ENCODE measurements at regions not wholly inside any gene's neighbourhood (a gene's known extent, or its start where the extent isn't known, plus 50 kb on each side); places are given as distances from the start of the nearest gene placed in this dataset.

DNA sequence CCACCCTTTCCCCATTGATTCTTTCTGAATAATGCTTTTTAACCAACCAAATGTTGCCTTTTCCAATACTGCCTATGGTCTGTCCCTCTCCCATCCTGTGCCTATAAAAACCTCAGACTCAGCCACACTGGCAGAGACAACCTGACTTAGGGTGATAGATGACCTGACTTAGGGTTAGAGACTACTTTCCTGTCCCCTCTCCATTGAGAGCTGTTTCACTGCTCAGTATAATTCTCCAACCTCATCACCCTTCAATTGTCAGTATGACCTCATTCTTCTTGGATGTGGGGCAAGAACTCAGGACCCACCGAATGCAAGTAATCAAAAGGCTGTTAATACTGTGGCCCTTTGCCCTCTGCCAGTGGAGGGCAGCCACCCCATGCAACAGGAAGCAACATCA, 182.3 kb upstream of the STK17B start:
- no peak overlapping the region for H3K27ac ChIP-seq
- peaks cover 0 to 8% (median 0%) of the 10 kb centered on the region in 9 donors for H3K36me3 ChIP-seq
- intact Hi-C loops (cut with DNase I) = loop anchor here in 1 of 10 donors (10.0 kb wide), 1 partner anchor 81 kb away; no protein-coding TSS in a partner anchor
- peaks cover 0 to 33% (median 8%) of the 10 kb centered on the region in 12 donors for H3K4me1 ChIP-seq
- DNase-seq (no peak), ATAC-seq (no peak)
- peaks cover 0 to 8% (median 0%) of the 10 kb centered on the region in 12 donors for H3K9me3 ChIP-seq
- TF ChIP-seq CTCF (IDR thresholded peaks at IDR 0.05) (no peak), POLR2A (IDR thresholded peaks at IDR 0.05) (no peak)
- no peaks in the 10 kb centered on the region for H3K27me3 ChIP-seq
- H3K4me3 ChIP-seq = no peak overlapping the region
- WGBS, 4 donors = 57 to 100% (median 92%) methylated on average over 1 of the region's 1 CpG

- DNase-seq (no peak), ATAC-seq (no peak)
- Histone ChIP-seq H3K4me1 (peaks cover 0 to 33% (median 8%) of the 10 kb centered on the region in 12 donors), H3K9me3 (peaks cover 0 to 8% (median 0%) of the 10 kb centered on the region in 12 donors), H3K4me3 (no peak overlapping the region), H3K27ac (no peak overlapping the region), H3K27me3 (no peaks in the 10 kb centered on the region), H3K36me3 (peaks cover 0 to 8% (median 0%) of the 10 kb centered on the region in 9 donors)
- TF ChIP-seq CTCF (IDR thresholded peaks at IDR 0.05) = no peak
- no peak for TF ChIP-seq POLR2A (IDR thresholded peaks at IDR 0.05)
- intact Hi-C loops (cut with DNase I) = loop anchor here in 1 of 10 donors (10.0 kb wide), 1 partner anchor 81 kb away; no protein-coding TSS in a partner anchor
- WGBS, 4 donors = 96 to 99% (median 97%) methylated on average over 4 of the region's 4 CpGs
These were observed 182.8 kb upstream of the STK17B start for GRCh38 chr2:196354186-196354585.

- TF ChIP-seq POLR2A (IDR thresholded peaks at IDR 0.05) (no peak), CTCF (IDR thresholded peaks at IDR 0.05) (no peak)
These were observed 185.0 kb upstream of the STK17B start for GRCh38 chr2:196356332-196356731.

DNA sequence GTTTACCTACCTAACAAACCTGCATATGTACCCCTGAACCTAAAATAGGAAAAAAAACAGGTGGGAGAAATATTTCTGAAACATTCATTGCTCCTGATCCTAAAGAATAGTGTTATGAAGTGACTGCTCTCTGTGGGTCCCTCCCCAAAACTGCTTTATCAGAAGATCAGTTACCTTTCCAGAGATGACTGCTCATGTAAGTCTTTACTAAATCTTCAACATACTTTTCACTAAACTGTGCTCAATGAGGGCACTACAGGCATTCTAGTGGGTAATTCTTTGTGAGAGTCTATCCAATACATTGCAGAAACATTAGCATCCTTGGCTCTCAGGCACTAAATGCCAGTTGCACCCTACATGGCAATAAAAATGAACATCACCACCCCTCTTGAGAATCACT, 189.3 kb upstream of the STK17B start:
- H3K27ac ChIP-seq = peak overlapping the region; percentile 19 to 76 (median 49)
- ATAC-seq (no peak), DNase-seq (no peak)
- TF ChIP-seq POLR2A (IDR thresholded peaks at IDR 0.05) (no peak), CTCF (IDR thresholded peaks at IDR 0.05) (no peak)
- H3K27me3 ChIP-seq = no peaks in the 10 kb centered on the region
- H3K4me3 ChIP-seq = peak overlapping the region; percentile 6 to 58 (median 48)
- intact Hi-C loops (cut with DNase I) = loop anchor here in 4 of 10 donors (5.0 to 10.0 kb wide), 4 partner anchors 42 to 87 kb away; no protein-coding TSS in a partner anchor
- no peaks in the 10 kb centered on the region for H3K36me3 ChIP-seq
- peaks cover 0 to 30% (median 12%) of the 10 kb centered on the region in 12 donors for H3K4me1 ChIP-seq
- H3K9me3 ChIP-seq = no peaks in the 10 kb centered on the region

More at GRCh38 chr2:196356332-196356731, 185.0 kb upstream of the STK17B start:
- no peak for DNase-seq
- intact Hi-C loops (cut with DNase I) = loop anchor here in 1 of 10 donors (10.0 kb wide), 1 partner anchor 78 kb away; no protein-coding TSS in a partner anchor
- WGBS, 4 donors = 61 to 70% (median 63%) methylated on average over 4 of the region's 4 CpGs
- Histone ChIP-seq H3K27me3 (no peaks in the 10 kb centered on the region), H3K27ac (no peak overlapping the region), H3K36me3 (peaks cover 0 to 8% (median 0%) of the 10 kb centered on the region in 9 donors), H3K9me3 (peaks cover 0 to 8% (median 0%) of the 10 kb centered on the region in 12 donors), H3K4me1 (peaks cover 0 to 22% (median 6%) of the 10 kb centered on the region in 12 donors), H3K4me3 (peak overlapping the region in 9 of 12 donors; percentile 5 to 58 (median 28))
- ATAC-seq = no peak
